Lung microvascular endothelial cell (primary cell): ENCODE measurements at regions not wholly inside any gene's neighbourhood (a gene's known extent, or its start where the extent isn't known, plus 50 kb on each side); places are given as distances from the start of the nearest gene placed in this dataset.

Experiments used
- DNase-seq, 2 donors: peaks; one replicate each; pipeline versions ENCODE4 v3.0.0 to v3.0.0-alpha.2; 2010; ENCODE audit warnings: low read depth in 2 of 2

GRCh38 chr1:229027622-229028182 lies 243.2 kb upstream of the RAB4A start:
- DNase-seq: peak; percentile 57 to 94

GRCh38 chr1:229028544-229028943 lies 242.4 kb upstream of the RAB4A start:
- DNase-seq: no peak

GRCh38 chr1:229028987-229029878 lies 241.7 kb upstream of the RAB4A start:
- DNase-seq: no peak

GRCh38 chr1:229029879-229030235 lies 241.1 kb upstream of the RAB4A start:
- no peak for DNase-seq

GRCh38 chr1:229030630-229031029 lies 240.3 kb upstream of the RAB4A start:
- no peak for DNase-seq

- no peak for DNase-seq
These were observed 239.8 kb upstream of the RAB4A start for GRCh38 chr1:229031061-229031460.

GRCh38 chr1:229031481-229032341 lies 239.2 kb upstream of the RAB4A start:
- peak in 1 of 2 donors; percentile 64 for DNase-seq

GRCh38 chr1:229032375-229032774 lies 238.5 kb upstream of the RAB4A start:
- DNase-seq: peak; percentile 25 to 79

- no peak for DNase-seq
These were observed 237.4 kb upstream of the RAB4A start for GRCh38 chr1:229033480-229033879.

GRCh38 chr1:229034342-229034741 lies 236.6 kb upstream of the RAB4A start:
- no peak for DNase-seq

- DNase-seq: no peak
These were observed 235.7 kb upstream of the RAB4A start for GRCh38 chr1:229035054-229035747.

GRCh38 chr1:229035748-229036082 lies 235.2 kb upstream of the RAB4A start:
- DNase-seq: no peak

GRCh38 chr1:229037806-229038405 lies 233.0 kb upstream of the RAB4A start:
- DNase-seq: no peak

GRCh38 chr1:229040630-229041358 lies 230.1 kb upstream of the RAB4A start:
- DNase-seq: no peak

GRCh38 chr1:229041946-229042345 lies 229.0 kb upstream of the RAB4A start:
- no peak for DNase-seq

GRCh38 chr1:229042482-229042881 lies 228.4 kb upstream of the RAB4A start:
- no peak for DNase-seq

- DNase-seq: no peak
These were observed 227.8 kb upstream of the RAB4A start for GRCh38 chr1:229043115-229043514.

- DNase-seq: no peak
These were observed 224.6 kb upstream of the RAB4A start for GRCh38 chr1:229046251-229046853.

GRCh38 chr1:229047161-229047839 lies 223.6 kb upstream of the RAB4A start:
- DNase-seq: no peak
